ENCODE measurements at regions not wholly inside any gene's neighbourhood (a gene's known extent, or its start where the extent isn't known, plus 50 kb on each side); places are given as distances from the start of the nearest gene placed in this dataset.
"Not testable (repeated sequence)": the region's sequence is repeated elsewhere in the genome, so short reads cannot be mapped to it uniquely, and the experiment has no call there.

DNA sequence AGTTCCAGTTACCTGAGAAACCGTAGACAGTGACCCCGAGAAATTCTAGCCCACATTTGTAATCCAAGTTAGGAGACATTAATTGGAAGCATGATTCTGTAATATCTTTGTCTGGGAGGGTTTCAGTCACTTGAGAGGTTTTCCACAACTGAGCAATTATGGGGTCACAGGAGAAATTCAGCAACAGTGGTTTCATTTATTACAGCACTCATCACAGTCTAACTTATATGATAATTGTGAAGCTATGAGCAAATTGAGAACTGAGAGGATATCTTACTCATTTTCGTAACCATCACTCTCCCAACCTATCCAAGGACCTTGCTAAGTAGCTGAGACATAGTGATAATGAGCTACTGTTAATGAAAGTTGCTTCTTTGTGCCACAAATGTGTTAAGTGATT lies 328.5 kb upstream of the PPP2R3A start:
- DNase-seq (no peak), ATAC-seq (no peak)
- Histone ChIP-seq H3K27ac (ENCODE audit: low read length) (no peak overlapping the region), H3K27me3 (ENCODE audit: control insufficient read depth, insufficient read depth) (no peaks in the 10 kb centered on the region), H3K9me3 (ENCODE audit: control insufficient read depth, low read length) (no peaks in the 10 kb centered on the region), H3K4me3 (ENCODE audit: low read length) (no peak overlapping the region), H3K4me1 (ENCODE audit: control insufficient read depth, insufficient read depth, low read length) (no peaks in the 10 kb centered on the region)
- 54% methylated on average over 3 of the region's 3 CpGs for WGBS
- intact Hi-C loops (cut with DNase I), result no loop called here

GRCh38 chr3:135641761-135642160 lies 323.8 kb upstream of the PPP2R3A start:
- intact Hi-C loops (cut with DNase I), result no loop called here
- no peaks in the 10 kb centered on the region for H3K27me3 ChIP-seq (ENCODE audit: control insufficient read depth, insufficient read depth)
- DNase-seq (no peak), ATAC-seq (no peak)
- no peaks in the 10 kb centered on the region for H3K9me3 ChIP-seq (ENCODE audit: control insufficient read depth, low read length)
- H3K27ac ChIP-seq (ENCODE audit: low read length), result no peak overlapping the region
- no peak overlapping the region for H3K4me3 ChIP-seq (ENCODE audit: low read length)
- H3K4me1 ChIP-seq (ENCODE audit: control insufficient read depth, insufficient read depth, low read length), result no peaks in the 10 kb centered on the region

DNA sequence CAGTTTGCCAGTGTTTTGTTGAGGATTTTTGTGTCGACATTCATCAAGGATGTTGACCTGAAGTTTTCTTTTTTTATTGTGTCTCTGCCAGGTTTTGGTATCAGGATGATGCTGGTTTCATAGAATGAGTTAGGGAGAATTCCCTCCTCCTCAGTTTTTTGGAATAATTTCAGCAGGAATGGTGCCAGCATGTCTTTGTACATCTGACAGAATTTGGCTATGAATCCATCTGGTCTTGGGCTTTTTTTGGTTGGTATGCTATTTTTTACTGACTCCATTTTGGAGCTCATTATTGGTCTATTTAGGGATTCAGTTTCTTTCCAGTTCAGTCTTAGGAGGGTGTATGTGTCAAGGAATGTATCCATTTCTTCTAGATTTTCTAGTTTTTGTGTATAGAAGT lies 320.0 kb upstream of the PPP2R3A start:
- Histone ChIP-seq H3K9me3 (ENCODE audit: control insufficient read depth, low read length) (no peaks in the 10 kb centered on the region), H3K27me3 (ENCODE audit: control insufficient read depth, insufficient read depth) (no peaks in the 10 kb centered on the region), H3K27ac (ENCODE audit: low read length) (no peak overlapping the region), H3K4me1 (ENCODE audit: control insufficient read depth, insufficient read depth, low read length) (no peaks in the 10 kb centered on the region), H3K4me3 (ENCODE audit: low read length) (no peak overlapping the region)
- intact Hi-C loops (cut with DNase I), result no loop called here
- 72% methylated on average over 1 of the region's 1 CpG for WGBS
- no peak for ATAC-seq
- DNase-seq, result no peak

- 62% methylated on average over 1 of the region's 1 CpG for WGBS
Observed at GRCh38 chr3:135646873-135647272, 318.7 kb upstream of the PPP2R3A start.

DNA sequence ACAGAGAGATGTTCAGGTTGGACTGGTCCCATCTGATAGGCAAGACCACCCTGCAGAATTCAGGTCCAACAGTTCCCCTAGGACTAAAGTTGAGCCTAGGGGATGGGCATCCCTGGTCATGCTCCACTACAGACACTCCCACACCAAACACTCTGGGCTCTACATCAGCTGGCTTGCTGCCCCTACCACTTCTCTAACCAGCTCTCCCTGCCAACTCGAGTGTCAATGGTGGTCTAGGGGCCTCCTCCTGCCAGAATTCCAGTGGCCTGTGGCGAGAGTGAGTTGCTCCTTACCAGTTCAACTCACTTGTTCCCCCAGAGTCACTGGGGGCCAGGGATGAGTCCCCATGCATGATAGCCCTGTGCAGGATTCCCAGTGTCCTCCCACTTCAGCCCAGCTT lies 316.2 kb upstream of the PPP2R3A start:
- intact Hi-C loops (cut with DNase I), result no loop called here
- no peaks in the 10 kb centered on the region for H3K27me3 ChIP-seq (ENCODE audit: control insufficient read depth, insufficient read depth)
- H3K9me3 ChIP-seq (ENCODE audit: control insufficient read depth, low read length), result no peaks in the 10 kb centered on the region
- WGBS, result 59% methylated on average over 2 of the region's 2 CpGs
- no peak overlapping the region for H3K4me3 ChIP-seq (ENCODE audit: low read length)
- H3K27ac ChIP-seq (ENCODE audit: low read length), result no peak overlapping the region
- DNase-seq (no peak), ATAC-seq (no peak)
- no peaks in the 10 kb centered on the region for H3K4me1 ChIP-seq (ENCODE audit: control insufficient read depth, insufficient read depth, low read length)

More at GRCh38 chr3:135646873-135647272, 318.7 kb upstream of the PPP2R3A start:
- no peak for ATAC-seq
- Histone ChIP-seq H3K27ac (ENCODE audit: low read length) (no peak overlapping the region), H3K4me1 (ENCODE audit: control insufficient read depth, insufficient read depth, low read length) (no peaks in the 10 kb centered on the region), H3K27me3 (ENCODE audit: control insufficient read depth, insufficient read depth) (no peaks in the 10 kb centered on the region), H3K9me3 (ENCODE audit: control insufficient read depth, low read length) (no peaks in the 10 kb centered on the region), H3K4me3 (ENCODE audit: low read length) (no peak overlapping the region)
- DNase-seq, result no peak
- intact Hi-C loops (cut with DNase I), result no loop called here

DNA sequence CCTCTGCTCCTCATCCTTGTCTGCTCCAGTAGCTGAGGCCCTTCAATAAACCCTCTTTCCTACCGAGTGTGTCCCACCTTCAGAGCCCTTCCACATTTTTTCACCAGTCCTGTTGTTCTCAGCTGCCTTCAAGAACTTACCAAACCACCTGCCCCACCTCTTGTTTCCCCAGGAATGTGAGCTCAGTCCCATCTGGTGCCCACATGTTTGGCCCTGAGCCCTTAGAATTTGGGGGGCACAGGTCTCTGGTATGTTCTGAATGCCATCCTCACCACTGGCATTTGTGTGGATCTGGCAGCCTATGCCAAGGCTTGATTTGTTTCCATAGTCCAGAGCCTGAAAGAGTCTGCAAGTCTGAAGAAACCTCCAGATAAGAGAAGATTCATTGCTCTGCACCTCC lies 315.2 kb upstream of the PPP2R3A start:
- Histone ChIP-seq H3K27me3 (ENCODE audit: control insufficient read depth, insufficient read depth) (no peaks in the 10 kb centered on the region), H3K4me3 (ENCODE audit: low read length) (no peak overlapping the region), H3K4me1 (ENCODE audit: control insufficient read depth, insufficient read depth, low read length) (no peaks in the 10 kb centered on the region), H3K27ac (ENCODE audit: low read length) (no peak overlapping the region), H3K9me3 (ENCODE audit: control insufficient read depth, low read length) (no peaks in the 10 kb centered on the region)
- 77% methylated on average over 1 of the region's 1 CpG for WGBS
- intact Hi-C loops (cut with DNase I), result no loop called here
- DNase-seq (no peak), ATAC-seq (no peak)

GRCh38 chr3:135652388-135652787 lies 313.1 kb upstream of the PPP2R3A start:
- H3K9me3 ChIP-seq (ENCODE audit: control insufficient read depth, low read length), result no peaks in the 10 kb centered on the region
- 52% methylated on average over 3 of the region's 3 CpGs for WGBS
- ATAC-seq, result no peak
- H3K4me1 ChIP-seq (ENCODE audit: control insufficient read depth, insufficient read depth, low read length), result no peaks in the 10 kb centered on the region
- no peaks in the 10 kb centered on the region for H3K27me3 ChIP-seq (ENCODE audit: control insufficient read depth, insufficient read depth)
- no peak overlapping the region for H3K4me3 ChIP-seq (ENCODE audit: low read length)
- no peak overlapping the region for H3K27ac ChIP-seq (ENCODE audit: low read length)
- no peak for DNase-seq
- intact Hi-C loops (cut with DNase I), result no loop called here

- no peaks in the 10 kb centered on the region for H3K9me3 ChIP-seq (ENCODE audit: control insufficient read depth, low read length)
- H3K27ac ChIP-seq (ENCODE audit: low read length), result no peak overlapping the region
- H3K4me1 ChIP-seq (ENCODE audit: control insufficient read depth, insufficient read depth, low read length), result no peaks in the 10 kb centered on the region
- intact Hi-C loops (cut with DNase I), result no loop called here
- ATAC-seq (no peak), DNase-seq (no peak)
- 76% methylated on average over 1 of the region's 1 CpG for WGBS
- no peak overlapping the region for H3K4me3 ChIP-seq (ENCODE audit: low read length)
- H3K27me3 ChIP-seq (ENCODE audit: control insufficient read depth, insufficient read depth), result no peaks in the 10 kb centered on the region
Observed at GRCh38 chr3:135655328-135655727, 310.2 kb upstream of the PPP2R3A start.

GRCh38 chr3:135658451-135658850 lies 307.1 kb upstream of the PPP2R3A start:
- H3K4me3 ChIP-seq (ENCODE audit: low read length); H3K4me1 ChIP-seq (ENCODE audit: control insufficient read depth, insufficient read depth, low read length); H3K27me3 ChIP-seq (ENCODE audit: control insufficient read depth, insufficient read depth); H3K9me3 ChIP-seq (ENCODE audit: control insufficient read depth, low read length); H3K27ac ChIP-seq (ENCODE audit: low read length); ATAC-seq; DNase-seq; intact Hi-C loops (cut with DNase I): not testable (repeated sequence)
- 97% methylated on average over 6 of the region's 14 CpGs for WGBS

DNA sequence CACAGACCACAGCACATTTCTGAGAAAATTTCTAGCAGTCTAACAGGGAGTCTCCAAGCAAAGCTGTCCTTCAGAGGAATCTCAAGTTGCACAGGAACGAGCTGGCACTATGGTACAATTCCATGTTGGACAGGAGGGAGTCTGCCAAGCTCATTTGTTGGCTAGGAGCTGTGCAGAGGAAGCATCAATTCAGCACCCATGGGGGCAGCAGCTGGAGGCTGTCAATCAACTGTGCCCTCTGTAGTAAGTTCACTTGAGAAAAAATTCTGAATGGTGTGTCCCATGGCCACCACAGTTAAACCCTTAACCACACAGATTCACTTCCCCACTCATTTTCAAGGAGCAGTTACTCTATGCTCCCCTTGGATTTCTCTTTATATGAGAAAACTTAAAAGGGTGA lies 298.5 kb upstream of the PPP2R3A start:
- ATAC-seq (no peak), DNase-seq (no peak)
- Histone ChIP-seq H3K4me3 (ENCODE audit: low read length) (no peak overlapping the region), H3K4me1 (ENCODE audit: control insufficient read depth, insufficient read depth, low read length) (no peaks in the 10 kb centered on the region), H3K27ac (ENCODE audit: low read length) (no peak overlapping the region), H3K27me3 (ENCODE audit: control insufficient read depth, insufficient read depth) (no peaks in the 10 kb centered on the region), H3K9me3 (ENCODE audit: control insufficient read depth, low read length) (no peaks in the 10 kb centered on the region)
- WGBS, result 51% methylated on average over 1 of the region's 1 CpG
- intact Hi-C loops (cut with DNase I), result no loop called here

DNA sequence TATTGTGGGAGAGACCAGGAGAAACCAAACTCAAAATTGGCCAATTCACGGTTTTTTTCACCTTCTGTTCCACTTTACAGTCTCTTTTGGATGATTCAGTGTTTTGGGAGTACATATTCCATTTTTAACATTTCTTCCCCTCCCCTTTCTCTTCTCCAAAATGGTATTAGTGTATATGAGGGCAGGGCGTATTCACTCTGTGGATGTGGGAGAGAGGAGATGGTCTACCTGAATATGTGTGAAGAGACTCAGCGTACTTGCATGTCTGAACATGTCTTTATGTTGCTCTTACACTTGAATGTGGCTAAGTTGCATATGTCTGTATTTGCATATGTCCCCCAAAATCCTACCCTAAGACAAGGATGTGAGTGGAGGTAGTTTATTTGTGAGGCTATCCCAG lies 291.0 kb upstream of the PPP2R3A start:
- ATAC-seq, result no peak
- no peak overlapping the region for H3K27ac ChIP-seq (ENCODE audit: low read length)
- H3K4me3 ChIP-seq (ENCODE audit: low read length), result no peak overlapping the region
- 82% methylated on average over 3 of the region's 3 CpGs for WGBS
- H3K9me3 ChIP-seq (ENCODE audit: control insufficient read depth, low read length), result no peaks in the 10 kb centered on the region
- no peaks in the 10 kb centered on the region for H3K27me3 ChIP-seq (ENCODE audit: control insufficient read depth, insufficient read depth)
- intact Hi-C loops (cut with DNase I), result no loop called here
- no peaks in the 10 kb centered on the region for H3K4me1 ChIP-seq (ENCODE audit: control insufficient read depth, insufficient read depth, low read length)
- DNase-seq, result no peak

DNA sequence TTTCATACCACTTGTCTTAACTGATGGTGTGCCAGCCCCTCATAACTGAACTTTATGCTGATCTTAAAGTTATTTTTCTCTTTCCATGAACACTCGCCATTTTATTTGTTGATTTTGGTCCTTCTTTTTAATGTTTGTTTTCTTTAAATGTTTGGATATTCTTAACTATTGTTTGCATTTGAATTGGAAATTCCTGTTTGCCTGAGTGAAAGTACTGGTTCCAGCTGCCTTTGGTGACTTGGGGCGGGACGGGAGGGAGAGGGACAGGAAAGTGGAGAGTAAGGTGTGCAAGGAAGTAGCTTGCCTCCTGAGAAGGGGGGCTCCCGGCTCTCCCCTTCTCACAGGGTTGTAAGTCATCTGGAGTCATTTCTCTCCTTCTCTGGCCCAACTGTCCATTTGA lies 287.1 kb upstream of the PPP2R3A start:
- H3K4me3 ChIP-seq (ENCODE audit: low read length), result no peak overlapping the region
- ATAC-seq (no peak), DNase-seq (no peak)
- intact Hi-C loops (cut with DNase I), result no loop called here
- H3K27ac ChIP-seq (ENCODE audit: low read length), result no peak overlapping the region
- no peaks in the 10 kb centered on the region for H3K9me3 ChIP-seq (ENCODE audit: control insufficient read depth, low read length)
- no peaks in the 10 kb centered on the region for H3K4me1 ChIP-seq (ENCODE audit: control insufficient read depth, insufficient read depth, low read length)
- WGBS, result 80% methylated on average over 4 of the region's 4 CpGs
- no peaks in the 10 kb centered on the region for H3K27me3 ChIP-seq (ENCODE audit: control insufficient read depth, insufficient read depth)
